Liver (tissue), 3 donors: ENCODE measurements at regions not wholly inside any gene's neighbourhood (a gene's known extent, or its start where the extent isn't known, plus 50 kb on each side); places are given as distances from the start of the nearest gene placed in this dataset.

Experiments
- CTCF ChIP-seq: fragments of 150-350 bp; IDR thresholded peaks from 2 replicates; pipeline ENCODE4 v1.5.1; 2017; ENCODE audit warnings: improper control_type of control experiment, low read depth, low read length; ENCODE audit not compliant: missing input control
- EGR1 ChIP-seq, 2 donors: IDR thresholded peaks; 2 replicates each; pipeline ENCODE4 v1.6.1; 2016 to 2018; ENCODE audit warnings: antibody characterized with exemption in 2 of 2, low read depth in 2 of 2
- GABPA ChIP-seq, 2 donors: IDR thresholded peaks in 1 of 2; conservative IDR thresholded peaks in 1 of 2; 2 replicates each; pipeline ENCODE4 v1.6.1; 2016; ENCODE audit warnings: antibody characterized with exemption in 2 of 2, mild to moderate bottlenecking in 1 of 2, moderate library complexity in 1 of 2
- MAX ChIP-seq: IDR thresholded peaks from 2 replicates; pipeline ENCODE4 v1.6.1; 2016; ENCODE audit warnings: antibody characterized with exemption
- REST ChIP-seq: IDR thresholded peaks from 2 replicates; pipeline ENCODE4 v1.6.1; 2016; ENCODE audit warnings: antibody characterized with exemption, mild to moderate bottlenecking
- TAF1 ChIP-seq: conservative IDR thresholded peaks from 2 replicates; pipeline ENCODE4 v1.6.1; 2016; ENCODE audit warnings: antibody characterized with exemption, mild to moderate bottlenecking
- donor health status: healthy.
- donor health status: healthy.

- TF ChIP-seq MAX, result no peak
- TF ChIP-seq GABPA (IDR thresholded peaks at IDR 0.05 in 1 of 2, conservative IDR thresholded peaks at IDR 0.05 in 1 of 2), result no peak
- no peak for TF ChIP-seq CTCF
- no peak for TF ChIP-seq TAF1
- TF ChIP-seq REST, result no peak
- TF ChIP-seq EGR1 (IDR thresholded peaks at IDR 0.05; ENCODE audit: low read depth in 2 of 2), result no peak
Measured at GRCh38 chr6:95094751-95095663, 482.3 kb upstream of the MANEA start.
